SU-DHL-6 (cell line): ENCODE measurements at regions not wholly inside any gene's neighbourhood (a gene's known extent, or its start where the extent isn't known, plus 50 kb on each side); places are given as distances from the start of the nearest gene placed in this dataset.
"Not testable (repeated sequence)": the region's sequence is repeated elsewhere in the genome, so short reads cannot be mapped to it uniquely, and the experiment has no call there.

Experiments used
- H2AFZ ChIP-seq: fragments of 200-600 bp; sonication (generic); 2 replicates; pipeline ENCODE4 v1.6.1; 2014; ENCODE audit warnings: low read depth, mild to moderate bottlenecking, moderate library complexity, mixed read lengths, antibody characterized with exemption, low read length; ENCODE audit not compliant: severe bottlenecking
- H3F3A ChIP-seq: fragments of 200-600 bp; shearing (Covaris generic); 2 replicates; pipeline ENCODE4 v1.6.0; 2016; ENCODE audit warnings: antibody characterized with exemption, mild to moderate bottlenecking; ENCODE audit not compliant: insufficient read depth
- H3K27ac ChIP-seq: fragments of 200-600 bp; sonication (generic); 2 replicates; pipeline ENCODE4 v1.5.1; 2016; ENCODE audit warnings: low read depth, mild to moderate bottlenecking, low read length, moderate library complexity, mixed read lengths
- H3K27me3 ChIP-seq: fragments of 200-600 bp; sonication (generic), shearing (Covaris generic); 2 replicates; pipeline ENCODE4 v1.6.0; 2014; ENCODE audit warnings: mild to moderate bottlenecking, low read length
- H3K36me3 ChIP-seq: fragments of 200-600 bp; sonication (generic); 2 replicates; pipeline ENCODE4 v1.6.1; 2014; ENCODE audit warnings: mild to moderate bottlenecking, low read length, mixed read lengths
- H3K4me2 ChIP-seq: fragments of 300-600, 200-600 bp; shearing (Covaris generic), sonication (generic); 2 replicates; pipeline ENCODE4 v1.6.0; 2014; ENCODE audit warnings: low read length, low read depth, mild to moderate bottlenecking; ENCODE audit not compliant: poor library complexity, severe bottlenecking
- H3K4me3 ChIP-seq: fragments of 200-600 bp; sonication (generic); 2 replicates; pipeline ENCODE4 v1.5.1; 2014; ENCODE audit warnings: antibody characterized with exemption, low read length, mild to moderate bottlenecking, mixed read lengths; ENCODE audit not compliant: insufficient read depth, poor library complexity, severe bottlenecking
- H3K79me2 ChIP-seq: fragments of 200-600 bp; sonication (generic); 2 replicates; pipeline ENCODE4 v1.6.1; 2014; ENCODE audit warnings: mild to moderate bottlenecking, low read length, moderate library complexity; ENCODE audit not compliant: insufficient read depth
- H3K9ac ChIP-seq: fragments of 200-600 bp; sonication (generic); 2 replicates; pipeline ENCODE4 v1.7.0; 2014; ENCODE audit warnings: mild to moderate bottlenecking, low read length
- H3K9me2 ChIP-seq: fragments of 200-600 bp; sonication (generic); replicated peaks from 2 replicates; pipeline ENCODE4 v1.6.1; 2014; ENCODE audit warnings: low read length; ENCODE audit not compliant: insufficient read depth
- H3K9me3 ChIP-seq: fragments of 200-600 bp; sonication (generic); 2 replicates; pipeline ENCODE4 v1.6.1; 2014; ENCODE audit warnings: low read length, mixed read lengths; ENCODE audit not compliant: insufficient read depth
- H4K20me1 ChIP-seq: fragments of 200-600 bp; sonication (generic); 2 replicates; pipeline ENCODE4 v1.6.1; 2014; ENCODE audit warnings: low read depth, mild to moderate bottlenecking, antibody characterized with exemption, low read length, moderate library complexity, mixed read lengths
- EZH2phosphoT487 ChIP-seq: fragments of 200-600 bp; sonication (generic), shearing (Covaris generic); conservative IDR thresholded peaks from 2 replicates; pipeline ENCODE4 v1.6.1; 2018; ENCODE audit warnings: mild to moderate bottlenecking, antibody characterized with exemption, low read length, moderate library complexity, mixed read lengths
- TF ChIP-seq, protein P1 (sequence below): fragments of 200-600 bp; sonication (generic); IDR thresholded peaks from one replicate; pipeline ENCODE4 v1.5.1; 2017; ENCODE audit warnings: antibody characterized with exemption, mild to moderate bottlenecking, low read length, moderate library complexity; ENCODE audit not compliant: insufficient read depth, poor library complexity, severe bottlenecking

DNA sequence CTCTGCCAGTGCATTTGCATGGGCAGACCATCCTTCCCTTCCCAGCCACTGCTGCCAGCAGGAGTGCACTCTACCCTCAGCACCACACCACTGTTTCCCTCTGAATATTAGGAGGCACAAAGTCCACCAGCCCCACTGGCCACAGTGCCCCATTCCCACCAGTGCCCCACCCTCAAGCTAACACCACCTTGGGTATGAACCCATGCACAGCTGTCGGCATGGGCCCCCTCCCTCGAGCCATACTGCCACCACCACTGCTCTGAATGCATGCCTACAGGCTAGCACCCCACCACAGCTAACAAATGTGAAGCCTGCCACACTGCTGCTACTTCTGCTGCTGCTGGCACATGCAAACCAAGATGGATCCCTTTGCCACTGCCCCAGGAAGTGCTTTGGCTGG lies 810.4 kb downstream of the TRAM1L1 start:
- Histone ChIP-seq H3K9ac (no peak overlapping the region), H3K27me3 (no peaks in the 10 kb centered on the region), H2AFZ (no peak overlapping the region), H3K27ac (no peak overlapping the region), H3K36me3 (no peaks in the 10 kb centered on the region), H4K20me1 (no peaks in the 10 kb centered on the region), H3K4me3 (no peak overlapping the region), H3K79me2 (no peaks in the 10 kb centered on the region), H3F3A (no peaks in the 10 kb centered on the region), H3K4me2 (no peak overlapping the region), H3K9me3 (no peaks in the 10 kb centered on the region), H3K9me2 (no peaks in the 10 kb centered on the region)
- no peak for TF ChIP-seq EZH2phosphoT487
- TF ChIP-seq, protein P1, sequence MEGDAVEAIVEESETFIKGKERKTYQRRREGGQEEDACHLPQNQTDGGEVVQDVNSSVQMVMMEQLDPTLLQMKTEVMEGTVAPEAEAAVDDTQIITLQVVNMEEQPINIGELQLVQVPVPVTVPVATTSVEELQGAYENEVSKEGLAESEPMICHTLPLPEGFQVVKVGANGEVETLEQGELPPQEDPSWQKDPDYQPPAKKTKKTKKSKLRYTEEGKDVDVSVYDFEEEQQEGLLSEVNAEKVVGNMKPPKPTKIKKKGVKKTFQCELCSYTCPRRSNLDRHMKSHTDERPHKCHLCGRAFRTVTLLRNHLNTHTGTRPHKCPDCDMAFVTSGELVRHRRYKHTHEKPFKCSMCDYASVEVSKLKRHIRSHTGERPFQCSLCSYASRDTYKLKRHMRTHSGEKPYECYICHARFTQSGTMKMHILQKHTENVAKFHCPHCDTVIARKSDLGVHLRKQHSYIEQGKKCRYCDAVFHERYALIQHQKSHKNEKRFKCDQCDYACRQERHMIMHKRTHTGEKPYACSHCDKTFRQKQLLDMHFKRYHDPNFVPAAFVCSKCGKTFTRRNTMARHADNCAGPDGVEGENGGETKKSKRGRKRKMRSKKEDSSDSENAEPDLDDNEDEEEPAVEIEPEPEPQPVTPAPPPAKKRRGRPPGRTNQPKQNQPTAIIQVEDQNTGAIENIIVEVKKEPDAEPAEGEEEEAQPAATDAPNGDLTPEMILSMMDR, result no peak

DNA sequence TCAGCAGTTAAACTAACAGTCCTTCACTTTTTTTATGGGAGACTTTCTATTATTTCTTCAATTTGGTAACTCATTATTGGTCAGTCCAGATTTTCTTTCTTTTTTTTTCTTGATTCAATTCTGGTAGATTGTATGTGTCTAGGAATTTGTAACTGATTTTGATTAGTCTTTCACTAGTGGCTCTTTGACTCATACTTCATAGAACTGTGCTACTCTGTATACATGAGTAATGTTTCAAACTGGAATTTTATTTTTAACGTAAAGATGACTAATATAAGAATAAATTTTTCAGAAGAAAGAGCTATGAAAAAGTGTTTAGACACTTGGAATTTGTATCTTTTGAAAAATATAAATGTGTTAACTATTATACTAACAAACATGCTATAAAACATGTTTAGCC lies 813.0 kb downstream of the TRAM1L1 start:
- Histone ChIP-seq H3K27ac (no peak overlapping the region), H3K36me3 (no peaks in the 10 kb centered on the region), H3K9ac (no peak overlapping the region), H3K9me3 (no peaks in the 10 kb centered on the region), H3K79me2 (no peaks in the 10 kb centered on the region), H3F3A (no peaks in the 10 kb centered on the region), H3K27me3 (no peaks in the 10 kb centered on the region), H3K9me2 (no peaks in the 10 kb centered on the region), H3K4me3 (no peak overlapping the region), H2AFZ (no peak overlapping the region), H3K4me2 (no peak overlapping the region), H4K20me1 (no peaks in the 10 kb centered on the region)
- TF ChIP-seq EZH2phosphoT487, result no peak
- TF ChIP-seq, protein P1, result no peak

DNA sequence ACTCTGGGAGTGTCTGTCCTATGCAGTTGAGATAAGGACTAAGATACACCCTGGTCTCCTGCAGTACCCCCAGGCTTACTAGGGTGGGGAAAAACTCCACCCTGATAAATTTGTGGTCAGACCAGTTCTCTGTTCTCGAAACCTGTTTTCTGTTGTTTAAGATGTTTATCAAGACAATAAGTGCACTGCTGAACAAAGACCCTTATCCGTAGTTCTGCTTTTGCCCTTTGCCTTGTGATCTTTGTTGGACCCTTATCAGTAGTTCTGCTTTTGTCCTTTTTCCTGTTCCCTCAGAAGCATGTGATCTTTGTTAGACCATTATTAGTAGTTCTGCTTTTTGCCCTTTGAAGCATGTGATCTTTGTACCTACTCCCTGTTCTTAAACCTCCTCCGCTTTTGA lies 824.4 kb downstream of the TRAM1L1 start:
- H3F3A ChIP-seq, H3K36me3 ChIP-seq, H3K27me3 ChIP-seq, H3K27ac ChIP-seq, H3K79me2 ChIP-seq, H2AFZ ChIP-seq, H3K9ac ChIP-seq, H3K9me2 ChIP-seq, H3K4me3 ChIP-seq, H3K9me3 ChIP-seq, H4K20me1 ChIP-seq, H3K4me2 ChIP-seq: not testable (repeated sequence)

DNA sequence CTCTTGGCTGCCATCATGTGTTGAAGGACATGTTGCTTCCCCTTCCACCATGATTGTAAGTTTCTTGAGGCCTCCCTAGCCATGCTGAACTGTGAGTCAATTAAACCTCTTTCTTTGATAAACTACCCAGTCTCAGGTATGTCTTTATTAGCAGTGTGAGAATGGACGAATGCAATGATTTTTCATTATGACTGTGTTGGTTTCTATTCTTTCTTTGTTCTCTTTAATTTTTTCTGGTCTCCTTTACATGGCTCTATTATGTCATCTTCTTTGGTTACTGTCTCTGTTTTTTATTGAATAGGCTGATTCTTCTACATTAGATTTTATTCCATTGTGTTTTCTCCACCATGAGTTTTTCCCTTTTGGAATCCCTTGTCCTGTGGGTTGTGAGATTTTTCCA lies 840.6 kb downstream of the TRAM1L1 start:
- TF ChIP-seq, protein P1, result no peak
- no peak for TF ChIP-seq EZH2phosphoT487
- no peak overlapping the region for H3K27ac ChIP-seq
- H3K9me2 ChIP-seq, result no peaks in the 10 kb centered on the region
- H3K79me2 ChIP-seq, result no peaks in the 10 kb centered on the region
- H3K9me3 ChIP-seq, result no peaks in the 10 kb centered on the region
- no peak overlapping the region for H3K4me2 ChIP-seq
- no peak overlapping the region for H3K4me3 ChIP-seq
- no peaks in the 10 kb centered on the region for H3F3A ChIP-seq
- H4K20me1 ChIP-seq, result no peaks in the 10 kb centered on the region
- no peaks in the 10 kb centered on the region for H3K27me3 ChIP-seq
- H3K36me3 ChIP-seq, result no peaks in the 10 kb centered on the region
- no peak overlapping the region for H2AFZ ChIP-seq
- no peak overlapping the region for H3K9ac ChIP-seq
